RWPE2 (cell line): ENCODE measurements at regions not wholly inside any gene's neighbourhood (a gene's known extent, or its start where the extent isn't known, plus 50 kb on each side); places are given as distances from the start of the nearest gene placed in this dataset.
"Not testable (repeated sequence)": the region's sequence is repeated elsewhere in the genome, so short reads cannot be mapped to it uniquely, and the experiment has no call there.

ENCODE experiments used
- ATAC-seq: fragments of 200-7000 bp; cut with Tn5 transposase; 3 replicates; pipeline ENCODE4 v1.9.1; 2021; ENCODE audit warnings: low read depth
- DNase-seq: peaks from one replicate; pipeline ENCODE4 v3.0.0-alpha.2; 2020; ENCODE audit warnings: low spot score
- H3K27ac ChIP-seq: fragments of 450-650 bp; 2 replicates; pipeline ENCODE4 v1.5.1; 2017; ENCODE audit warnings: mild to moderate bottlenecking; ENCODE audit not compliant: poor library complexity, severe bottlenecking
- H3K27me3 ChIP-seq: fragments of 250-450 bp; sonication (Bioruptor Pico); 2 replicates; pipeline ENCODE4 v1.5.1; 2021; ENCODE audit warnings: mild to moderate bottlenecking, moderate library complexity; ENCODE audit not compliant: insufficient read depth, poor library complexity, severe bottlenecking
- H3K36me3 ChIP-seq: fragments of 250-450 bp; sonication (Bioruptor Pico); 2 replicates; pipeline ENCODE4 v1.5.1; 2020; ENCODE audit warnings: low read depth, mild to moderate bottlenecking, moderate library complexity
- H3K4me1 ChIP-seq: fragments of 250-450 bp; sonication (Bioruptor Pico); 2 replicates; pipeline ENCODE4 v1.5.1; 2021; ENCODE audit warnings: mild to moderate bottlenecking, moderate library complexity; ENCODE audit not compliant: insufficient read depth, poor library complexity, severe bottlenecking
- H3K4me3 ChIP-seq: fragments of 250-450 bp; sonication (Bioruptor Pico); 2 replicates; pipeline ENCODE4 v1.5.1; 2021; ENCODE audit warnings: mild to moderate bottlenecking, moderate library complexity; ENCODE audit not compliant: severe bottlenecking
- H3K9me3 ChIP-seq: fragments of 250-450 bp; sonication (Bioruptor Pico); 2 replicates; pipeline ENCODE4 v1.5.1; 2021; ENCODE audit warnings: mild to moderate bottlenecking, moderate library complexity; ENCODE audit not compliant: severe bottlenecking
- CTCF ChIP-seq: fragments of 450-650 bp; IDR thresholded peaks from one replicate; pipeline ENCODE4 v1.5.1; 2017; ENCODE audit warnings: mild to moderate bottlenecking, moderate library complexity; ENCODE audit not compliant: poor library complexity, severe bottlenecking

- ATAC-seq (no peak), DNase-seq (no peak)
- no peak overlapping the region for H3K4me3 ChIP-seq
Observed at GRCh38 chr3:95813244-95813643, 1001.1 kb upstream of the EPHA6 start.

GRCh38 chr3:95815828-95816227 is 998.6 kb upstream of the EPHA6 start:
- no peak for ATAC-seq
- H3K9me3 ChIP-seq: no peaks in the 10 kb centered on the region
- no peak overlapping the region for H3K4me3 ChIP-seq
- H3K27me3 ChIP-seq: no peaks in the 10 kb centered on the region
- no peak for TF ChIP-seq CTCF
- H3K4me1 ChIP-seq: no peaks in the 10 kb centered on the region
- no peak overlapping the region for H3K27ac ChIP-seq
- no peaks in the 10 kb centered on the region for H3K36me3 ChIP-seq
- no peak for DNase-seq

More at GRCh38 chr3:95813244-95813643, 1001.1 kb upstream of the EPHA6 start:
- no peak overlapping the region for H3K27ac ChIP-seq
- H3K27me3 ChIP-seq: no peaks in the 10 kb centered on the region
- no peaks in the 10 kb centered on the region for H3K4me1 ChIP-seq
- TF ChIP-seq CTCF: no peak
- no peaks in the 10 kb centered on the region for H3K9me3 ChIP-seq
- H3K36me3 ChIP-seq: no peaks in the 10 kb centered on the region

- Histone ChIP-seq H3K36me3 (no peaks in the 10 kb centered on the region), H3K9me3 (no peaks in the 10 kb centered on the region), H3K4me1 (no peaks in the 10 kb centered on the region), H3K27ac (no peak overlapping the region), H3K4me3 (no peak overlapping the region), H3K27me3 (no peaks in the 10 kb centered on the region)
- TF ChIP-seq CTCF: no peak
- DNase-seq (no peak), ATAC-seq (no peak)
Observed at GRCh38 chr3:95826419-95826818, 988.0 kb upstream of the EPHA6 start.

GRCh38 chr3:95832146-95832545 is 982.2 kb upstream of the EPHA6 start:
- ATAC-seq (no peak), DNase-seq (no peak)
- no peaks in the 10 kb centered on the region for H3K4me1 ChIP-seq
- H3K27ac ChIP-seq: no peak overlapping the region
- no peaks in the 10 kb centered on the region for H3K36me3 ChIP-seq
- H3K4me3 ChIP-seq: no peak overlapping the region
- no peak for TF ChIP-seq CTCF
- H3K9me3 ChIP-seq: no peaks in the 10 kb centered on the region
- H3K27me3 ChIP-seq: no peaks in the 10 kb centered on the region

- not testable (repeated sequence) for H3K36me3 ChIP-seq, H3K4me3 ChIP-seq, DNase-seq, H3K9me3 ChIP-seq, H3K27me3 ChIP-seq, H3K27ac ChIP-seq, H3K4me1 ChIP-seq, ATAC-seq
Observed at GRCh38 chr3:95860628-95861027, 953.8 kb upstream of the EPHA6 start.
